Effector memory CD4-positive, alpha-beta T cell (primary cell): ENCODE measurements at regions not wholly inside any gene's neighbourhood (a gene's known extent, or its start where the extent isn't known, plus 50 kb on each side); places are given as distances from the start of the nearest gene placed in this dataset.

Source experiments
- DNase-seq, 3 donors: peaks; one replicate each; pipeline ENCODE4 v3.0.0-alpha.2; 2020
- H3K27ac ChIP-seq: 2 replicates; pipeline ENCODE4 v1.7.0; 2013; ENCODE audit warnings: mild to moderate bottlenecking, low read length, moderate library complexity; ENCODE audit not compliant: insufficient read depth, poor library complexity, severe bottlenecking
- H3K27me3 ChIP-seq: replicated peaks from 2 replicates; pipeline ENCODE4 v1.7.0; 2013; ENCODE audit warnings: mild to moderate bottlenecking, low read length; ENCODE audit not compliant: insufficient read depth, control insufficient read depth, poor library complexity, severe bottlenecking
- H3K36me3 ChIP-seq: 2 replicates; pipeline ENCODE4 v1.7.0; 2013; ENCODE audit warnings: mild to moderate bottlenecking, low read length, moderate library complexity; ENCODE audit not compliant: control insufficient read depth, insufficient read depth
- H3K4me1 ChIP-seq: 2 replicates; pipeline ENCODE4 v1.7.0; 2013; ENCODE audit warnings: low read length, mild to moderate bottlenecking; ENCODE audit not compliant: control insufficient read depth, insufficient read depth, poor library complexity, severe bottlenecking
- H3K4me3 ChIP-seq: 2 replicates; pipeline ENCODE4 v1.7.0; 2013; ENCODE audit warnings: low read length, low read depth, mild to moderate bottlenecking; ENCODE audit not compliant: insufficient read depth, poor library complexity, severe bottlenecking
- H3K9me3 ChIP-seq: 2 replicates; pipeline ENCODE4 v1.7.0; 2013; ENCODE audit warnings: mild to moderate bottlenecking, low read length, moderate library complexity; ENCODE audit not compliant: control insufficient read depth

DNA sequence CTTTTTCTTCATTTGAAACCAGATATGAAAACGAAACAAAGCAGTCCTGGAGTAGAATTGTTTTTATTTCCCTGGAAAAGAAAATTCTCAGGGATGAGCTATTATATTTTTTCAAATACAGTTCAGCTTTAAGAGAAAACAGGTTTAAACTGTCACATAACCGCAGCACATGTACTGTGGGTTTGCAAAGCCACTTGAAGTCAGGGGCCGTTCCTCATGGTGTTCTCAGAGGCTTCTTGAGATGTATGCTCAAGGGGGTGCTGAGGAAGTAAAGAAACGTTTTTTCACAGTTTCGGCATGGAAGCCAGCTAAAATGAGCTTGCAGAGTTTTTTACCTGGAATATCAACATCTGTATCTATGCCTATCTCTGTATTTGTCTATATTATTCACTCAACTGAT lies 225.3 kb downstream of the MC4R start:
- H3K4me3 ChIP-seq: no peak overlapping the region
- H3K36me3 ChIP-seq: no peaks in the 10 kb centered on the region
- DNase-seq: no peak
- H3K27ac ChIP-seq: no peak overlapping the region
- H3K27me3 ChIP-seq: no peaks in the 10 kb centered on the region
- no peaks in the 10 kb centered on the region for H3K9me3 ChIP-seq
- no peaks in the 10 kb centered on the region for H3K4me1 ChIP-seq

DNA sequence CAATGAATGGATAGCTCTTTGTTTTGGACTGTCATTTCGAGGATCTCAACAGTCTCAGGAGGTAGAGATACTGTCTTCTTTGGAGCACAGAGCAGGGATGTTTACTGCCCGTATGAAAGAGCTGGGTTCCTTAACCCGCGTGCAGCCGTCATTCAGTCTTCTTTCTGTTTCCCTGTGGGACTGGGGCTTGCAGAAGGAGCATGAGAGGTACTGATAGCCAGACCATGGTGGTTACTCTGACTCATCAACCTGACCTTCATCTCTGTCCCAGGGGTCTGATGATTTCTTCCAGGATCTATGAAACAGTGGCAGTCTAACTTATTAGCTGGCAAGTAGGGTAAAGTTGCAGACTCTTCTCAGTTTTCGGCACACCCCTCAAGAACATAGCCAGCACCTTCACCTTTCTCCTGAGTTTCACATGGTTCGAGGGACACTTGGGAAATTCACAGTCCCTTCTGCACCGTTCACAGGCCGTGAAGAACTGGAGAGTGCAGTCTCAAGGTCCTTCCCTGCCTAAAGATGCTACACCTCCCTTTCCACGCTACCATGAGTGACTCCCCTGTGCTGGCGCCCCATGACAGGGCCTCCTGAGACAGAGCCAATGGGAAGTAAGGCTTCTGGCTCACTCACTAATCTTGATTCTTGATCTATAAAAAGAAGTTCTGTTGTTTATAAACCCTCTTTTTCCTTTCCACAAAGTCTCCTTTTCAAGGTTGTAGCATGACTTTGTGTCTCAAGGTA lies 226.2 kb downstream of the MC4R start:
- no peak for DNase-seq
- Histone ChIP-seq H3K27me3 (no peaks in the 10 kb centered on the region), H3K4me3 (no peak overlapping the region), H3K36me3 (no peaks in the 10 kb centered on the region), H3K4me1 (no peaks in the 10 kb centered on the region), H3K27ac (no peak overlapping the region), H3K9me3 (no peaks in the 10 kb centered on the region)

DNA sequence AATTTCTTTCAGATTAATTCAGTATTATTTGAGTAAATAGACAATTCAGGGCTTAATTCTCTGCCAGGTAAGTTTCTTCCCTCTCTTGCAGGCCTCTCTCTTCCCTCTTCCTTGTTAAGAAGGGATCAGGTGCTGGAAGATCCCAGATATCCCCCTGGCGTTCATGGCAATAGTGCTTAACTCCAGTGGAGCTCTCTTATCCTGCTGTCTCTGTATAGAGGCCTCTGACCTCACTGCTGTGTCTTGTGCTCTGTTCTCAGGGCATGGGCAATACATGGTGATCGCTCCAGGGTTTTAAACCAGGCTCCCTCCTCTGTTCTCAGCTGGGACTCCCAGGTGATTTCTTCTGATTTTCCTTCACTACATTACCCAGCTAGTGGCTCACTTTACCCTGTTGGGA lies 226.8 kb downstream of the MC4R start:
- Histone ChIP-seq H3K36me3 (no peaks in the 10 kb centered on the region), H3K4me3 (no peak overlapping the region), H3K4me1 (no peaks in the 10 kb centered on the region), H3K27me3 (no peaks in the 10 kb centered on the region), H3K9me3 (no peaks in the 10 kb centered on the region), H3K27ac (no peak overlapping the region)
- DNase-seq: no peak

DNA sequence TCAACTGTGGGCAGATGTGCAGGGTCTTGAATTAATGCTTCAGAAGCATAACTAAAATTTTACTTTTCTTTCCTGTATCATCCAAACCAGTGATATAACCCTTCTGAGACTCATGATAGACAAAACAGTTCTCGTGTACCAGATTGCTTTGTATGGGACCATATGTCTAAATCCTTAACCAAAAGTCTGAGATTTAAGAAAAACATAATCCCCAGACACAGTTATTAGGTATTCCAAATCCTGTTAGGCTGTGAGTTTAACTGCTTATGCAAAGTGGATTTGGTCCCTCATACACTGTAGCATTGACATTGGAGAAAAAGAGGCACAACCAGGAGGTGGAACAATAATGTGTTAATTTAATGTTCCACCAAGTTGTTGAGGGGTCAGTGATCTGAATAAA lies 235.0 kb downstream of the PMAIP1 start:
- H3K4me1 ChIP-seq: no peaks in the 10 kb centered on the region
- H3K27ac ChIP-seq: no peak overlapping the region
- H3K27me3 ChIP-seq: no peaks in the 10 kb centered on the region
- no peaks in the 10 kb centered on the region for H3K9me3 ChIP-seq
- H3K36me3 ChIP-seq: no peaks in the 10 kb centered on the region
- H3K4me3 ChIP-seq: no peak overlapping the region
- DNase-seq: no peak

DNA sequence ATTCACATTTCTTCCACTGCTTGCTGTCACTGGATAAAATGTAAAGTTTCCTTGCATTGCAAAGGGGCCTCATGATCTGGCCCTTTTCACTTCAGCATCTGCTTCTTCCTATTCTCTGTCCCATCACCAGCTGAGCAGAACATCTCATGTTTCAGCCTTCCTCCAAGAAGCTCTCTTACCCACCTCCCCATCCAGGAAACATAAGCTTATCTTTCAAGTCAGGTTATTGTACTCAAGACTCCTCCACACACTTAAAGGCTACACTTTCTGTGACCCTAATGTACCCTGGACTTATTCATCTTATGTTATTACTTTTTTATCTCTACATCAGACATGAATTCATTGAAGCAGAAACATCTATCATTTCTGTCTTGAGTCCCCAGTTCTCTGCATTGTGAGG lies 230.5 kb downstream of the PMAIP1 start:
- no peak for DNase-seq
- Histone ChIP-seq H3K4me3 (no peak overlapping the region), H3K9me3 (no peaks in the 10 kb centered on the region), H3K27ac (no peak overlapping the region), H3K27me3 (no peaks in the 10 kb centered on the region), H3K36me3 (no peaks in the 10 kb centered on the region), H3K4me1 (no peaks in the 10 kb centered on the region)

DNA sequence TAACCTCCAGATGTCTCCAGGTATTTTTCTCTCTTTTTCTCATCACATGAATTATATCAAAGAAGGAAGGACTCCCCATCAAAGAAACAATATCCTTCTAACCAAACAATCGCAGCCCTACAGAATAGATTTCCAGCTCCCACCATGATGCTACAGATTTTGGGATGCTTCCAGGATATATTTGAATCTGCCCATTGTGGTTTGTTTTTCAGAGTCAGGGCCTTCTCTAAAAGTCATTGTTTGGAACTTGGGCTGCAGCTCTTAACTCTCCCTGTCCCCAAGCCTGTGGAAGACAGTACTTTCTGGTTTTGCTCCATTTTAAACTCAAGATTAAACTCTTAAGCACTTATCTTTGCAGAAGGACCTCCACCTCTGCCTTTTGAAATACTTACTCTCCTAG lies 223.2 kb downstream of the PMAIP1 start:
- Histone ChIP-seq H3K27me3 (no peaks in the 10 kb centered on the region), H3K36me3 (no peaks in the 10 kb centered on the region), H3K4me3 (no peak overlapping the region), H3K4me1 (no peaks in the 10 kb centered on the region), H3K9me3 (no peaks in the 10 kb centered on the region), H3K27ac (no peak overlapping the region)
- DNase-seq: no peak

DNA sequence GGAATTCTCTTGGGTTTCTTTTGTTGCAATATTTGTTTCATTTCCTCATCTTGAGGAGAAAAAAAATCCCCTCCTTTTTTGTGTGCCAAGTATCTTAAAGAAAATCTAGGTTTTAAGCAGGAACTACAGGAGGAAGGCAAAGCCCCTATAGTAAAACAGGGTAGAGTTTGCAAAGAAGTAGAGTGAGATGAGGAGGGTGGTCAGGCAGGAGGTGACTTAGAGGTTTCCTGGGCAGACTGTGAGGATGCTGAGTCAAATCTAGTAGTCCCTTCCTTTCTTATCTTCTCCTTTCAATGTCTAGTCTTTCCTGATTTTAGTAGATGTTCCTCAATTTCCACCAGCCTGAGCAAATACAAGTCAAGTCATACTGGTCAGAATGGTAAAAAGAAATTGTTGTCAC lies 222.5 kb downstream of the PMAIP1 start:
- DNase-seq: no peak
- H3K4me3 ChIP-seq: no peak overlapping the region
- no peaks in the 10 kb centered on the region for H3K27me3 ChIP-seq
- H3K27ac ChIP-seq: no peak overlapping the region
- no peaks in the 10 kb centered on the region for H3K36me3 ChIP-seq
- no peaks in the 10 kb centered on the region for H3K4me1 ChIP-seq
- H3K9me3 ChIP-seq: no peaks in the 10 kb centered on the region

DNA sequence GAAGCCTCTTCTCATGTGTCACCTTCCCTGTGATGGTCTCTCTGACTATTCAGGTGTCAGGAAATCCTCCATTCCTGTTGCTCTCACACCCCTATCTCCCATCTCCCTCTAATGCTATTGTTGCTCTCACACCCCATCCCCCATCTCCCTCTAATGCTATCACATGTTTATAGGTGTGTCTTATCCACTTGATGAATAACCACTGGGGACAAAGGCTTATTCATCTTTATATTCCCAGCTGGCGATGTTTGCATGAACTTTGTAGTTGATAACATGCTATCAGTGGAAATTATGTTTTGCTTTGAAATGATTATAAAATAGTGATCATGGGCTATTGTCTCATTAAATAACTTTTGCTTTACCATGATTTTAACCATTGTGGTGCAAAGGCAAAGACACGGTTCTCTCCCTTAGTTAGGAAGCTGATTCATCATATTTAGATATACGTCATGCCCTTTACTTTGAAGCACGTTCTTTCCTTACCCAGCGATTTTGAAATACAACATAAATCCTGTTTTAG lies 220.5 kb downstream of the PMAIP1 start:
- Histone ChIP-seq H3K27me3 (no peaks in the 10 kb centered on the region), H3K9me3 (no peaks in the 10 kb centered on the region), H3K4me3 (no peak overlapping the region), H3K4me1 (no peaks in the 10 kb centered on the region), H3K36me3 (no peaks in the 10 kb centered on the region), H3K27ac (no peak overlapping the region)
- no peak for DNase-seq

DNA sequence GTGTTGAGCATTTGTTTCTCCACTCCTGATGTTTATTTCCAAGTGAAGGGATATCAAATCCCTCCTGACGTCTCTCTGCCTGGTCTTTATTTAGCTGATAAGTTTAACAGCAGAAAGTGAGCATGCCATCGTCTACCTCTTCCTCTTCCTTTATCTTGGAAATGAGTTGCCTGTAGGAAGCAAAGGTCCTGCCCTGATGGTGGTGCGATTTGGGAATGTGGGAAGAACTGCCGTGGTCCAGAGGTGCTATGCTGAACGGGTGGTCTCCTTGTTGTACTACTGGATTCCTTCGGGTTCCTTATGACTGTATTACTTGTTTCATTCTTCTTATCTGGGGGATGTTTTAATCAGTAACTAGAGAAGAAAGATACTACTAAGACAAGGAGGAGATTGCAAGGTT lies 217.5 kb downstream of the PMAIP1 start:
- Histone ChIP-seq H3K4me3 (no peak overlapping the region), H3K9me3 (no peaks in the 10 kb centered on the region), H3K27ac (no peak overlapping the region), H3K36me3 (no peaks in the 10 kb centered on the region), H3K27me3 (no peaks in the 10 kb centered on the region), H3K4me1 (no peaks in the 10 kb centered on the region)
- no peak for DNase-seq

DNA sequence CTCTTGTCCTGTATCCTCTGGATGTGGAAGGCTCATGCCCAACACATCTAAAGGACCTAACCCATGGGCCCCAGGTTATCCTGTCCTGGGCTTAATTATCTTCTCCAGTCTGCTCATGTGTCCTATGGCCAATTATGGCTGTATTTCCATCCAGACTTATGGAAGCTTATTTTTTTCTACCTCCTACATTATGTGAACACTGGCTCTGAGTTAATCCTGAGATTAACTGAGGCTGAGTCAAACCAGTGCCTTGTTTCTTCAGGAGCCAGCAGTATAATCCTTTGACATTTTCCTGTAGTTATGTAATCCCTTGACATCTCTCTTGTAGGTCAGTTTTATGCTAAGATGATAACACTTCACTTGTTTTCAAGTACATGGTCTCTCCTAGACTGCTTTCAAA lies 213.6 kb downstream of the PMAIP1 start:
- no peaks in the 10 kb centered on the region for H3K9me3 ChIP-seq
- no peaks in the 10 kb centered on the region for H3K4me1 ChIP-seq
- DNase-seq: no peak
- no peaks in the 10 kb centered on the region for H3K36me3 ChIP-seq
- H3K27ac ChIP-seq: no peak overlapping the region
- no peaks in the 10 kb centered on the region for H3K27me3 ChIP-seq
- H3K4me3 ChIP-seq: no peak overlapping the region
